Fibroblast of pulmonary artery (primary cell): ENCODE measurements at regions not wholly inside any gene's neighbourhood (a gene's known extent, or its start where the extent isn't known, plus 50 kb on each side); places are given as distances from the start of the nearest gene placed in this dataset.

Experiments used
- DNase-seq: peaks from one replicate; pipeline ENCODE4 v3.0.0-alpha.2; 2010; ENCODE audit warnings: low read depth
- H3K4me3 ChIP-seq: replicated peaks from 2 replicates; pipeline ENCODE4 v1.5.1; 2011; ENCODE audit warnings: low read depth, mild to moderate bottlenecking, control low read depth, low read length, moderate library complexity
- TF ChIP-seq, protein P1 (sequence below): IDR thresholded peaks from 2 replicates; pipeline ENCODE4 v1.5.1; 2011; ENCODE audit warnings: mild to moderate bottlenecking, control low read depth, low read length, inconsistent platforms; ENCODE audit errors: missing control alignments

DNA sequence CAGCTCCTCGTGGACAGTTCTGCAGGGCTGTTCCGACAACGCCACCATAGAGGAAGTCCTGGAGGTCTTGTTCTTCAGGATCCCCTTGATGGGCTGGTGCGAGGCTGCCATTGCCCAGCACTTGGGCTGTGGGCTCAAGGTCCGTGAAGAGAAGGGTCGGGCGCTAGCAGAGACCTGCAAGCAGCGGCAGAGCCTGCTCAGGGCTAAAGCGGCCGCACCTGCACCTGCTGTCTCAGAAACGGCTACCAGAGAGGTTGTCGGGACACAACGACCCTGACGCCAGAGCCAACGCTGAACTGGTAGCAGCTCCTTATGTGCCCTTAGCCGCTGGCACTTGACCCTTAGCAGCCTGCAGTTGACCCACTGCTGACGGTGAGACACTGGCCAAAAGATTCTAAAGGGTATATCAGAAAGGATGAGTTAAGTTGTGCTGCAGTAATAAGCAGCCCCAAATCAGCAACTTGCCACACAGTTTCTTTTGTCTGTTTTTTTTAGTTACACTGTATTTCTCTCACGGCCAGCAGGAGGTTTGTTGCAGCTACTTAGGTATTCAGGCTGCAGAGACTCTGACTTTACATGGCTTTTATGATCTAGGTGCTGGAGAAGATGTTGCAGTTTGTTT is 55.5 kb upstream of the ST6GAL2 start:
- TF ChIP-seq, protein P1, sequence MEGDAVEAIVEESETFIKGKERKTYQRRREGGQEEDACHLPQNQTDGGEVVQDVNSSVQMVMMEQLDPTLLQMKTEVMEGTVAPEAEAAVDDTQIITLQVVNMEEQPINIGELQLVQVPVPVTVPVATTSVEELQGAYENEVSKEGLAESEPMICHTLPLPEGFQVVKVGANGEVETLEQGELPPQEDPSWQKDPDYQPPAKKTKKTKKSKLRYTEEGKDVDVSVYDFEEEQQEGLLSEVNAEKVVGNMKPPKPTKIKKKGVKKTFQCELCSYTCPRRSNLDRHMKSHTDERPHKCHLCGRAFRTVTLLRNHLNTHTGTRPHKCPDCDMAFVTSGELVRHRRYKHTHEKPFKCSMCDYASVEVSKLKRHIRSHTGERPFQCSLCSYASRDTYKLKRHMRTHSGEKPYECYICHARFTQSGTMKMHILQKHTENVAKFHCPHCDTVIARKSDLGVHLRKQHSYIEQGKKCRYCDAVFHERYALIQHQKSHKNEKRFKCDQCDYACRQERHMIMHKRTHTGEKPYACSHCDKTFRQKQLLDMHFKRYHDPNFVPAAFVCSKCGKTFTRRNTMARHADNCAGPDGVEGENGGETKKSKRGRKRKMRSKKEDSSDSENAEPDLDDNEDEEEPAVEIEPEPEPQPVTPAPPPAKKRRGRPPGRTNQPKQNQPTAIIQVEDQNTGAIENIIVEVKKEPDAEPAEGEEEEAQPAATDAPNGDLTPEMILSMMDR, result no peak
- no peak for DNase-seq

DNA sequence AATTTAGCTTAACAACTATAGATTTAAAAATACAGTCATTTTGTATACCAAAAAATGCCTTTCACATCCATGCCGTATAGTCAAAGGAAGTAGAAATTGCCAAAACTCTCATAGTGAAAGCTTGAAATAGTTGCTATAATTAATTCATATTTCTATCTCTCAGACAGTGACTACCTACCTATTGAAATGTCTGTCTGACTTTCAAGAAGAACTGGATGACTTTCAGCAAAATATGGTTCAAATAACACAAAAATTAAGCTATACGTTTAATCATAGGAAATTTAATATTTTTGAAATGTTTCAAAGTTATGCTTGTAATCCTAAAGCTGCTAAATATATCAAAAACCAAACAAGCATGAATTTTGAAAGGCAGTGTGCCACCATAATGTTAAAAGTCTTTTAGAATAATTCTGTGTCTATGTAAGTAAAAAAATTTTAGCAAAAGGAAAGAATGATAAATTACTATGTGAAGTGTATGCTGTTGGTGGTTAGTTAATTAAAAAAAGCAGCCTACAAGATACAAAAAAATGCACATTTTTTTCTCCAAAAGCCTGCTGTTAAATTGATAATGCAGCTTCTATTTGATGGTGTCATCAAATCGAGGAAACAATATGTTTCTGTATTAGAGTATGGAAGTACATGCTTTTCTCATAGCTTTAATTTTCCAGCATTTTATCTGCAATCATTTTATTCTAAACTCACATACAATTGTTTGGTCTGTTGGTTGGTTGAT is 57.7 kb upstream of the ST6GAL2 start:
- no peak overlapping the region for H3K4me3 ChIP-seq
- TF ChIP-seq, protein P1, result no peak
- no peak for DNase-seq

More for the DNA sequence above, 55.5 kb upstream of the ST6GAL2 start:
- no peak overlapping the region for H3K4me3 ChIP-seq

DNA sequence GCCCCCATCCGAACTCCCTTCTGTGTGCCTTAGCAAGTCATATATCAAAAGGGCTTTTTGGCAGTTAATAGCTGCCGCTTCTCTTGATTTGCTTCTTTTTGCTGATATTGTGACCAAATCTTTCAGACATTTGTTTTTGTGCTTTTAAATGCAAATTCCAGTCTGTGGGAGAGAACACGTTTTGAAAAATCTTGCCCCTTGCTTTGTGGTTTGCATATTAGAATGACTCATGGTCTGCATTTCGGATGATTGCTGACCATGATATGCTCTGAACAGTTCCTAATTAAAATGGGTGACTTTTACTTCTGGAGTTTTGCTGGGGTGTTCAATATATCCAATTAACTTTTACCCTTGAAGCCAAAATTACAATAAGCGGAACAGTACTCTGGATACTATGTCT is 58.2 kb upstream of the ST6GAL2 start:
- peak; percentile 49 for DNase-seq
- H3K4me3 ChIP-seq, result no peak overlapping the region
- TF ChIP-seq, protein P1, result no peak

GRCh38 chr2:106948540-106948939 is 62.6 kb upstream of the ST6GAL2 start:
- no peak for DNase-seq
- no peak overlapping the region for H3K4me3 ChIP-seq
- TF ChIP-seq, protein P1, result no peak

DNA sequence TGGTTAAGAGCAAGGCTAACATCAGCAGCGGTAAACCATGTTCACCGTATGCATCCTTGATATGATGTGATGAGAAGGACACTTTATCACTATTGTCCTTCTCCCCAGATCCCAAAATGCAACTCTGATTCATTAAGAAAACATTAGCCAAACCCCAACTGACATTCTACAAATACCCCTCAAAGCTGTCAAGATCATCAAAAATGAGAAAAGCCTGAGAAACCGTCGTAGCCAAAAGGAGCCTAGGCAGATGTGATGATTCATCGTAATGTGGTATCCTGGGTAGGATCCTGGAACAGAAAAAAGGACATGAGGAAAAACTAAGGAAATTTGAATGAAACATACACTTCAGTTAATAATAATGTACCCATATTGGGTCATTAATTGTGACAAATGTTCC is 67.3 kb upstream of the ST6GAL2 start:
- no peak for DNase-seq
- no peak overlapping the region for H3K4me3 ChIP-seq
- TF ChIP-seq, protein P1, result no peak

DNA sequence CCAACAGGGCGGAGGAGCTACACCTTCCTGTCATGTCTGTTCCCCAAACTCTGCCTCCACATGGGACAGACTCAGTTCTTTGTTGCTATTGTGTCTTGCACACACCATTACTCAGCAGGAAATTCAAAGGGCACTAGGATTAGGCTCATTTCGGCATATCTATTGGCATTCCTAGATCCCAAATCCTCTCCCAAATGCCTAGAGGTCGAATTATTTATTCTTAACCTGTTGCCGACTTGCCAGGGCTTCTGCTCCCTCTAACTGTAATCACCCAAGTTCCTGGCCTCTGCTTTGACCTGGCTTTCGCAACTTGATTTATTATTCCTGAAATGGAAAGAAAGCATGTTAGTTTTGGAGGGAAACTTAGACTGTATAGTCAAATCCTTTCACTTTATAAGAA is 67.8 kb upstream of the ST6GAL2 start:
- TF ChIP-seq, protein P1, result no peak
- no peak for DNase-seq
- no peak overlapping the region for H3K4me3 ChIP-seq

GRCh38 chr2:106954304-106954703 is 68.3 kb upstream of the ST6GAL2 start:
- H3K4me3 ChIP-seq, result no peak overlapping the region
- no peak for DNase-seq
- TF ChIP-seq, protein P1, result no peak
